ENCODE measurements at regions not wholly inside any gene's neighbourhood (a gene's known extent, or its start where the extent isn't known, plus 50 kb on each side); places are given as distances from the start of the nearest gene placed in this dataset.

GRCh38 chrX:39739585-39739984 lies 358.2 kb downstream of the BCOR start:
- TF ChIP-seq FOXM1 (IDR thresholded peaks at IDR 0.05; ENCODE audit: borderline replicate concordance, low read depth): no peak
- no peak for TF ChIP-seq NFIC (IDR thresholded peaks at IDR 0.05)
- TF ChIP-seq RAD21 (IDR thresholded peaks at IDR 0.05; ENCODE audit: low read depth): no peak
- TF ChIP-seq EP300 (IDR thresholded peaks at IDR 0.05; ENCODE audit: borderline replicate concordance): no peak
- no peak for TF ChIP-seq EGR1 (IDR thresholded peaks at IDR 0.05)
- TF ChIP-seq MAX (IDR thresholded peaks at IDR 0.05): no peak
- no peak for TF ChIP-seq TEAD4 (IDR thresholded peaks at IDR 0.05)
- TF ChIP-seq CREB1 (IDR thresholded peaks at IDR 0.05; ENCODE audit: low read depth): no peak
- no peak for TF ChIP-seq USF1 (IDR thresholded peaks at IDR 0.05)
- TF ChIP-seq TAF1 (IDR thresholded peaks at IDR 0.05; ENCODE audit: low read depth): no peak
- no peak for TF ChIP-seq REST (IDR thresholded peaks at IDR 0.05; ENCODE audit: low read depth)

- TF ChIP-seq EP300 (IDR thresholded peaks at IDR 0.05; ENCODE audit: borderline replicate concordance) (no peak), CREB1 (IDR thresholded peaks at IDR 0.05; ENCODE audit: low read depth) (no peak), REST (IDR thresholded peaks at IDR 0.05; ENCODE audit: low read depth) (no peak), TEAD4 (IDR thresholded peaks at IDR 0.05) (no peak), TCF12 (IDR thresholded peaks at IDR 0.05; ENCODE audit: low read depth) (no peak), MAX (IDR thresholded peaks at IDR 0.05) (no peak), ZBTB7A (IDR thresholded peaks at IDR 0.05; ENCODE audit: low read depth) (no peak)
Measured at GRCh38 chrX:39740078-39740477, 357.7 kb downstream of the BCOR start.

GRCh38 chrX:39741904-39742303 lies 355.9 kb downstream of the BCOR start:
- TF ChIP-seq MAX (IDR thresholded peaks at IDR 0.05) (no peak), FOXM1 (IDR thresholded peaks at IDR 0.05; ENCODE audit: borderline replicate concordance, low read depth) (no peak), CREB1 (IDR thresholded peaks at IDR 0.05; ENCODE audit: low read depth) (no peak), EGR1 (IDR thresholded peaks at IDR 0.05) (no peak), EP300 (IDR thresholded peaks at IDR 0.05; ENCODE audit: borderline replicate concordance) (no peak), ZBTB7A (IDR thresholded peaks at IDR 0.05; ENCODE audit: low read depth) (no peak), YY1 (IDR thresholded peaks at IDR 0.05; ENCODE audit: low read depth) (no peak), CEBPB (IDR thresholded peaks at IDR 0.05) (no peak), TEAD4 (IDR thresholded peaks at IDR 0.05) (no peak), TCF12 (IDR thresholded peaks at IDR 0.05; ENCODE audit: low read depth) (no peak), REST (IDR thresholded peaks at IDR 0.05; ENCODE audit: low read depth) (no peak), NFIC (IDR thresholded peaks at IDR 0.05) (no peak), RAD21 (IDR thresholded peaks at IDR 0.05; ENCODE audit: low read depth) (no peak), TAF1 (IDR thresholded peaks at IDR 0.05; ENCODE audit: low read depth) (no peak), USF1 (IDR thresholded peaks at IDR 0.05) (no peak)

GRCh38 chrX:39745818-39746217 lies 351.9 kb downstream of the BCOR start:
- TF ChIP-seq NFIC (IDR thresholded peaks at IDR 0.05): no peak
- TF ChIP-seq MAX (IDR thresholded peaks at IDR 0.05): no peak
- no peak for TF ChIP-seq USF1 (IDR thresholded peaks at IDR 0.05)
- TF ChIP-seq FOXM1 (IDR thresholded peaks at IDR 0.05; ENCODE audit: borderline replicate concordance, low read depth): no peak

Data from Ishikawa (cell line).